HG02943 (cell line): ENCODE measurements at regions not wholly inside any gene's neighbourhood (a gene's known extent, or its start where the extent isn't known, plus 50 kb on each side); places are given as distances from the start of the nearest gene placed in this dataset.
"Not testable (repeated sequence)": the region's sequence is repeated elsewhere in the genome, so short reads cannot be mapped to it uniquely, and the experiment has no call there.

Source experiments
- ATAC-seq: cut with Tn5 transposase; IDR thresholded peaks from one replicate; pipeline ENCODE4 v1.9.1; 2021; ENCODE audit warnings: mild to moderate bottlenecking, low read depth, moderate library complexity; ENCODE audit not compliant: unreplicated experiment

DNA sequence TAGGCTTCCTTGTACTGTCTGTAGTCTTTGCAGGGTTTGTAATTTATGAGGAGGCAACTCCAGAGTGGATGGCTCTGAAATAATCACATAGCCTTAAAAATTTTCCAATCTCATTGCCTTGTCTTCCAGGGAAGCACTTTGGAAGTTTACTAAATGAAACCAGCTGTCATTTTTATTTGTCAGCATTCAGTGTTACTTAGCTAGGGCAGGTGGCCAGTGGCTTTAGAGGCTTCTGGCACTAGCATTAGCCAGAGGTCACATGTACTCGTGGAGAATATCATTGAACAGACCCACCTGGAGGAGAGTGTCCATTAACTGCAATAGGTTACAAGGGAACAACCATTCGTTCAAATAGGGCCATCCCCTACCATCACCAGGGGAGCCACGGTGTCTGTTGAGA is 160.3 kb upstream of the SLC28A3 start:
- no peak for ATAC-seq

DNA sequence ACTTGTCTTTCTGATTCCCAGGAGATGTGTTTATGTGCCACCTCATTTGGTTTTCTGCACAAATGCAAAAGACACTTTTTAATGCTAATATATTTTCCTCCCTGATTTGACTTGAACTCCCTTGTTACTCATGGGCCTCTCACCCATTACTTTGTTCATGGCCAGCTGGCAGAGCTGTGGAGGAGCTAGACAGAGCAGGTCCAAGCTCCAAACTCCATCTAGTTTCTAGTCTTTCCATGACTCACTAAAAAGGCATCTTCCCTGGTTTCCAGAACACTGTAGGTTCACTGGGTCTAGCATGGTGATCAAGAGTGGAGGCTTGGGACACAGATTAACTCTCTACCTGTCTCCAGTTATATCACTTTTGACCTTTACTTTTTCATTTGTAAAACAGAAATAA is 161.0 kb upstream of the SLC28A3 start:
- no peak for ATAC-seq

DNA sequence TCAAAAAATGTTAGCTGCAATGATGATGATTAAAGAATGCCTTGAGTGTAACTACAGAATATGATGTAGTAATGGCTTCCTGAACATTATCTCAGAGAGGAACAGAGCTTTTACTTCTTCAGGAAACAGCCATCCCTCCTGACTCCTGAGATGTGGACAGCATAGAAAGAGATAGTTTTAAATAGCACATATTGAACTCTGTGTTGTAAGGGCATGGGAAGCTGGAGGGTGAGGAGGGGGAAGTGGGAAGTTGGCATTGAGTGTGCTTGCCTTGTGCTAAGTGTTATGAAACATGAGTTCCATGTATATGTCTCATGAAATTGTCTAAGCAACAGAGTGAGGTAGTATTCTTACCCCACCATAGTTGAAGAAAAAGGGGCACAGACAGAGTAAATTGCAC is 161.5 kb upstream of the SLC28A3 start:
- no peak for ATAC-seq

DNA sequence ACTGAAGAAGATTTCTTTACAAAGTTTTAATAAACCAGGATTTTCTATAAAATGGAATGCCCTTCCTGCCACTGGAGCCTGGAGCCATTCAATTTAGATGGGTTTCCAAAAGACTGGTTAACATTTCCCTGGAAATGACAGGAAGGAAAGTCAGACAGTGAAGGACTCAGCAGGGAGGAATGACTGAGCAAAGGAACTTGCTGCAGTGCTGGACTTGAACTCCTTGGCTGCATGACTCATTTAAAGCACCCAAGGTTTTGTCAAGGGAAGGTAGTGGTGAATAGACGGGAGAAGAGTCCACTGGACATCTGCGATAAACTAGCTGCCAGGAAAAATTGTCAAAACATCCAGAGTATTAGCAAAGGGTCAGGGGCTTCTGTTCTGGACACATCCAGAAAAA is 163.8 kb upstream of the SLC28A3 start:
- no peak for ATAC-seq

DNA sequence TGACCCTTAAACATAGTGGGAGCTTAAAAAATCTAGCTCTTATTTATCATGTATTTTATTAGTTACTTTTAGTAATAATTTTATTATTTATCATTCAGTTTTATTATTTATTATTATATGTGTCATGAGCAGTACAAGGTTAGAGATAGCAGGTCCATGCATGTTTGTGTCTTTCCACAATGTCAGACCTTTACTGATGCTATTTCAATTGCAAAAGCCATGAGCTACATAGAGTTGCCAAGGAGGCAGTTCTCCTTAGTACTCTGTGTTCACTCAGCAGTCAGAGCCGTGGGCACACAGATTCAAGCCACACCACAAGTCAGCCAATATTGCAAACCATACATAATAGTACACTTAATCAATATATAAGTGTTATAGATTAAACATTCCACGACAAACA is 157.9 kb upstream of the NTRK2 start:
- no peak for ATAC-seq

DNA sequence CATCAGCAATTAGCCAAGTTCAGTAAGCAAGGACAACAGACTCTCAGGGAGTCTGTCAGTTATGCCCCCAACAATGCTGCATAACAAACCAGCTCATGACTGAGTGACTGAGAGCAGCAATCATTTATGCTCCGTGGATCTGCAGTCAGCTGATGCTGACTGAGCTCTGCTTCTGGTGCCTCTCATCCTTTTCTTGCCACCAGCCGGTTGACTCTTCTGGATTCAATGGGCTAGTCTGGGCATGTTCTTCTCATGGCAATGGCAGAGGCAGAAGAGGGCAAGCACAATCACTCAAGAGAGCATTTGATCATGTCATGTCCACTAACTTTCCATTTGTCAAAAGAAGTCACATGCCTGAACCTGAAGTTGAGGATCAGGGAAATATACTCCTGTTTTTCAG is 157.0 kb upstream of the NTRK2 start:
- ATAC-seq = no peak

DNA sequence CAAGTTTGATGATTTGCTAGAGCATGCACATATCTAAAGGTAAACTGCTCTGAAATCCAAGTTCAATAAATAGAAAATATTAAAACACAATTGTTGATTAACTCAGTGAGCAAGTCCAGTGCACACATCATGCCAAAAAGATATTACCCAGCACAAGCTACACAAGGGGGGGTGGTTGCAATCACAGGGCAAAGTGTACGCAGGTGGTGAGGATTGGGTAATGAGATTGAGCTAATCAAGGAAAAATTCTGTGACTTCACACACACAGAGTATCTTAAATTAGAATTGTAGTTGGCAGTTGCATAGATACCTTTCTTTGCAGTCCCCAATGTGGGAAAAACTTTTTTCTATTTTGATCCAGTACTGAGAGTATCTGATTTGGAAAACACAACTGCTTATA is 156.1 kb upstream of the NTRK2 start:
- no peak for ATAC-seq

DNA sequence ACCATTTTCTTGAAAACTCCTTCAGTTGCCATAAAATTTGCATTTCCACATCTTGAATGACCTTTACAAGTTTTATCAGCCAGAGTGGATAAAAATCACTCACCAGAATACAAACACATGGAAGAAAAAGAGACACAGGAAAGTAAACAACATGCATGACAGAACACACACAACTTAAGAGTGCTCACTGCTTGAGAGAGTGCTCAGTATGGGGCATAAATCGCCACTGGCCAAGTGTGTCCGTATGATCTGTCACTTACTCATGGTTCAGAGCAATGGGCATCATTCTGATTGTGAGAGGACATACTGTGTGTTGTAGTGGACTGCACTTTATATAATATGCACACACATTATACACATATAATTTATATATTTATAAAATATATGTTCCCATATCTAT is 155.6 kb upstream of the NTRK2 start:
- ATAC-seq = no peak

DNA sequence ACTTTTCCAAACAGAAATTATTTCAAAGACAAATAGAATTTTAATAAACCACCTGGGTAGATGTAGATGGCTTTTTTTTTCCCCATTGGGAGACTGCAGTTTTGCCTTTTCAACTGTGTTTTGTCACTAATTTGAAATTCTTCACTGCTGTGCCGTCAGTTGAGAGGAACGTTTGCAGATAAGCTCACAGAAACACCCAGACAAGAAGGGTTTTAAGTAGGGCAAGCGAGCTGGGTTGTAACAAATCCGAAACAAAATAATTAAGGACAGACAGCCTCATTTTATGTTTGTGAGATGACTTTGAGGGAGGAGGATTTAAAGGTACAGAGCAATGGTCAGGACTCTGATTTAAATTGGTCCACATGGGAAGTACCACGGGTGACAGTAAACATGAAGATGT is 155.1 kb upstream of the NTRK2 start:
- no peak for ATAC-seq

DNA sequence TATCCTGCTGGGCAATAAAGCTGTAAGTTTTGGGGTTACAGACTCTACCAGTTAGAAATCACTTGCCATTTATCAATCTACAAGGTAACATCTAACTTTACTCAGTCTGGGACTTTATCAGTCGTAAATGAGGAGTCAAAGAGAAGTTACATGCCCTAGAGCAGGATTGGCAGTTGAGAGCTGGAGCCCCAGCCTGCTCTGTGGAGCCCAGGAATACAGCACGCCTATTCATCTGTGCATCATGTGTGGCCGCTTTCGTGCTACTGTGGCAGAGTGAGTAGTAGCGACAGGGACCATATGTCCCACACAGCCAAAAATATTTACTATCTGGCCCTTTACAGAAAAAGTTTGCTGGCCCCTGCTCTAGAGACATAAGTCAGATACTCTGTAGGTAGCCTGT is 152.5 kb upstream of the NTRK2 start:
- no peak for ATAC-seq

DNA sequence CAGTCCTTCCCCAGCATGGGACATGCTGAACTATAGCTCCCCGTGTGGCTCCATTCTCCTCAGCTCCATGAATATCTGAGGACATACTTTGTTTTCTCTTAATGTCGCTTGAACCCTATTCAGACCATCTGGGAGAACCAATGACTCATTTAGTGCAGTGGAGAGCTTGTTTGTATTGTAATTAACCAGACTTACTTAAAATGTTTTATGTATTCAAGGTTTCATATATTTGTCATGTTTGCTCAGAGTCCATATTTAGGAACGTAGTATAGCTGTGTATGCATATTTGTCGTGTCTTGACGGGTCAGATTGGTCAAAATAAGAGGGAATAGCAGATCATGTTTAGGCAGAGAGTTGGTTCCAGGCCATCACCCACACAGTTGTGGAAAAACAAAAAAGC is 150.1 kb upstream of the NTRK2 start:
- ATAC-seq = no peak

DNA sequence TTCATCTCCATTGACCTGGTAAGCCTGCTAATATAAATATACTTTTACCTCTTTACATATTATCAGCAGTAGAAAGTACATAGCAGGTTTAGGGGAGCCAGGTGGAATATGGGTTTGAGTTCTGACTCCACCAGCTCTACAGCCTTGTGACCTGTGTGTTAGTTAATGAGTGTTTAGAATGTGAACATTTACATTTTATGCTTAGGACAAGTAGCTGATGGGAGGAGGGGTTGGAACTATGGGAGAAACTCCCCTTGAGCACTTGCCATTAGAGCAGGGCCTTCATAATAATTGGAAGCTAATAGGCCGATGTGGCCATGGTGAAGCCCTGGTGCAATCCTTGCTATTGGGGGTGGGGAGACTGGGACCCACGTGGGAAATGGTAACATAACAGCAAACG is 148.3 kb upstream of the NTRK2 start:
- ATAC-seq = no peak

DNA sequence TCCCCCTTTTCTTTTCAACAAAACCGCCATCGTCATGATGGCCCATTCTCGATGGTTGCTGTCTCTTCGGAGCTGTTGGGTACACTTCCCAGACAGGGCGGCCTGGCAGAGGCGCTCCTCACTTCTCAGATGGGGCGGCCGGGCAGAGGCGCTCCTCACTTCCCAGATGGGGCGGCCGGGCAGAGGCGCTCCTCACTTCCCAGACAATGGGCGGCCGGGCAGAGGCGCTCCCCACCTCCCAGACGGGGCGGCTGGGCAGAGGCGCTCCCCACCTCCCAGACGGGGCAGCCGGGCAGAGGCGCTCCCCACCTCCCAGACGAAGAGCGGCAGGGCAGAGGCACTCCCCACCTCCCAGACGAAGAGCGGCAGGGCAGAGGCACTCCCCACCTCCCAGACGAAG is 143.3 kb upstream of the NTRK2 start:
- ATAC-seq = not testable (repeated sequence)

DNA sequence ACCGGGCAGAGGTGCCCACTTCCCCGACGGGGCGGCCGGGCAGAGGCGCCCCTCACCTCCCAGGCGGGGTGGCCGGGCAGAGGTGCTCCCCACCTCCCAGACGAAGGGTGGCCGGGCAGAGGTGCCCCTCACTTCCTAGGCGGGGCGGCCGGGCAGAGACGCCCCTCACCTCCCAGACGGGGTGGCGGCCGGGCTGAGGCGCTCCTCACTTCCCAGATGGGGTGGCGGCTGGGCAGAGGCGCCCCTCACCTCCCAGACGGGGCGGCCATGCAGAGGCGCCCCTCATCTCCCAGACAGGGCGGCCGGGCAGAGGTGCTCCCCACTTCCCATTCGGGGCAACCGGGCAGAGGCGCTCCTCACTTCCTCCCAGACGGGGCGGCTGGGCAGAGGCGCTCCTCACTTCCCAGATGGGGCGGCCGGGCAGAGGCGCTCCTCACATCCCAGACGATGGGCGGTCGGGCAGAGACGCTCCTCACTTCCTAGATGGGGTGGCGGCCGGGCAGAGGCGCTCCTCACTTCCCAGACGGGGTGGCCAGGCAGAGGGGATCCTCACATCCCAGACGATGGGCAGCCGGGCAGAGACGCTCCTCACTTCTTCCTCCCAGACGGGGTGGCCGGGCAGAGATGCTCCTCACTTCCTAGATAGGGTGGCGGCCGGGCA is 142.3 kb upstream of the NTRK2 start:
- not testable (repeated sequence) for ATAC-seq

DNA sequence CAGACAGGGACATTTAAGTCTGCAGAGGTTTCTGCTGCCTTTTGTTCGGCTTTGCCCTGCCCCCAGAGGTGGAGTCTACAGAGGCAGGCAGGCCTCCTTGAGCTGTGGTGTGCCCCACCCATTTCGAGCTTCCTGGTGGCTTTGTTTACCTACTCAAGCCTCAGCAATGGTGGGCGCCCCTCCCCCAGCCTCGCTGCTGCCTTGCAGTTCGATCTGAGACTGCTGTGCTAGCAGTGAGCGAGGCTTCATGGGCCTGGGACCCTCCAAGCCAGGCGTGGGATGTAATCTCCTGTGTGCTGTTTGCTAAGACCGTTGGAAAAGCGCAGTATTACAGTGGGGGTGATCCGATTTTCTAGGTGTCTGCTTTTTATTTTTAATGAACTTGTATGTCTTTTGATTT is 133.6 kb upstream of the NTRK2 start:
- not testable (repeated sequence) for ATAC-seq

DNA sequence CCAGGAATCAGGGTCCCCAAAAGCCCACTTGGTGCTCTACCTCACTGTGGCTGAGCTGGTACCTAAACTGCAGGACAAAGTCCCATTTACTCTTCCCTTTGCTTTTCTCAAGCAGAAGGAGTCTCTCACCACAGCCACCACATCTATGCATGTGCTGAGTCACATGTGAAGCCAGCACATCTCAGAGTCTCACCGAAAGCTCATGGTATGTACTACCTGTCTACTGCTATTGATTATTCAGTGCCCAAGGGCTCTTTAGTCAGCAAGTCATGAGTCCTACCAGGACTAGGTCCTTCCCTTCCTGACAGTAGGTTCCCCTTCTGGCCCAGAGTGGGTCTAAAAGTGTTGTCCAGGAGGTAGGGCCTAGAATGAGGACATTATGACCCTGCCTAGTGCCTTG is 130.7 kb upstream of the NTRK2 start:
- ATAC-seq = no peak

DNA sequence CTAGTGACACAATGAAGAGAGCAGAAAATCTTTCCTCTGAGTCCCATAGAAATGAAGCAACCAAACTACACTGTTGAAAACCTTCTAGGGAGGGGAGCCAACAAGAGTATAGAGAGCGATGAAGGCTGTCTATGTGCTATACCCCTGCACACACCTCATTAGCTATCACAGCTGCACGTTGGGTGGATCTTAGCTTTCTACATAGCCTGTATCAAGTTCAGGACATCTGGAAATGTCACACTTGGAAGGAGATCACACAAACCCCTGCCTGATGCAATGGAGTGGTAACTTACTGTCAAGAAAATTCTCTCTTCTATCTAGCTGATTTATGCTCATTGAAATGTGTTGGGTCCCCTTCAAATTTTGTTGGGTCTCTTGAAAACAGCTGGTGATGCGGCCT is 127.0 kb upstream of the NTRK2 start:
- ATAC-seq = no peak

DNA sequence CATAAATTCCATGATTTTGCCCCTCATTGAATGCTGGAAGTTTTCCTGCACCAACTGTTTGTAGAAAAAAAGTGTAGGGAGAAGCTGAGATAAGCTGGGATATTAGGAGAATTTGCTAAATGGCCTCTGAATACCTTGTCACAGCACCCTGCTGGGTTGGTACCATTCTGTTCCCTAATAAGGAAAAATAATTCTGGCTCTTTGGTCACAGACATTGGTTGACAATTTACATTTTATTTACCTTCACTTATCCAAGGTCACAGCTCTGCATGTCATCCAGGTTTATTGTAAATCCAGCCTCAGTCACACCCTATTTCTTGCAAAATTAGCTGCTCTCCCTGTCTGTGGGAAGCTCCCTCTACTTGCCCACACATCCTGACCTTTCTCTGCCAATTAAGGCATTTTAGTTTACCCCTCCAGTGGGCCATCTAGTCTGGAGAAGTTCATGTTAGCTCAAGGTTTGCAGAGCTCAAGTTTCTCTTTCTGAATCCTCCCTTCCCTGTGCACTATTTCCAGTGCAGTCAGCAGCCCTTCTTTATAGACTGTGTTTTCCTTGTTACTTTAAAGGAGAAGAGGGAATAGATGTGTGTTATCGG is 115.4 kb upstream of the NTRK2 start:
- no peak for ATAC-seq

DNA sequence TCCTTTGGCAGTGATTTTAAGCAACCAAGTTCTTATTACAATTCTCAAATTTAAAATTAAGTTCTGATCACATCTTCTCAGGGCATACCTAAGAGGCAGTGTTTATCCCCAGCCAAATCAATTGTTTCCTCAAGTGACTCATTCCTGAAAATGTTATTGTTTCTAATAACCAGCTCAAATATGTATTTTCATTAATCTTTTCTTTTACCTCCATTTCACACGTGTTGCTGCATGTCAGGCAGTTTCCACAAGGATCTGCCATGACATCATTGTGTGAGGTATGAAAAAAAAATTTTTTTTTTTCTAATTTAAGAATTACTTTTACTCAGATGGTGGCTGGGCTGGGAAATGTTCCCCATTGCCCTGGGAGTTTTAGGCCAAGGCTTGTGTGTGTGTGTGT is 113.0 kb upstream of the NTRK2 start:
- ATAC-seq = no peak

DNA sequence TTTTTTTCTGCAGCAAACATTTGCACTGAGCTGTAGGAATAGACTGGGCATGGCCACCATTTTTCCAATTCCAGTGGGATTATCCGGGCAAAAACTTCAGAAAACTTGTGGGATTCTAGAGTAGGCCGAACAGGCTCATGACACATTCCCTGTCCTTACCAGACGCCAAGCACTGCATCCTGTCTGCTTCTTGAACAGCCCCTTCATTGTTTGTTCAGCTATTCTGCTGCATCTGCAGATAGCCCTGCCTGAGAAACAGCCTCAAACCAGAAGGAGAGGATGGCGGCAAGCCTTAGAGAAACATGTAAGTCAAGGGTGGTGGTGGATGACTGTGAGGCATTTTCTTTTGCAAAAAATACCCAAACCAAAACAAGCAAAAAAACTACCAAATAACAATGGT is 111.8 kb upstream of the NTRK2 start:
- ATAC-seq = no peak

DNA sequence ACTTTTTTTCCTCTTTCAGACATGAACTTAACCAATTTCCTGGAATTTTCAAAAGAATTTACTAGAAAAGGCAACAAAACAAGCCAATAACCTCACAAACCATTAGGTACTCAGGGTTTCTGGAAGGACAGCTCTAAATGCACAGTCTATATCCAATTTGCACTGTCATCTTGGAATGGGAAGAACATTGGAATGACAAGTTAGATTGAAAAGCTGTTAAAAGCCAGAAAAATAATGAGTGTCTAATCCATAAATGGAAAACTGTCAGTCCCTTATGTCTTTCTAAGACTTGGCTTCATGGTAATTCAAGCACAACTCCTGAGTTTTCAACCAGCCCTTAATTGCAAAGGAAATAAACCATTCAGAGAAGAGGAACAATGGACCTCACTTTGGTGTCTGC is 105.8 kb upstream of the NTRK2 start:
- no peak for ATAC-seq

DNA sequence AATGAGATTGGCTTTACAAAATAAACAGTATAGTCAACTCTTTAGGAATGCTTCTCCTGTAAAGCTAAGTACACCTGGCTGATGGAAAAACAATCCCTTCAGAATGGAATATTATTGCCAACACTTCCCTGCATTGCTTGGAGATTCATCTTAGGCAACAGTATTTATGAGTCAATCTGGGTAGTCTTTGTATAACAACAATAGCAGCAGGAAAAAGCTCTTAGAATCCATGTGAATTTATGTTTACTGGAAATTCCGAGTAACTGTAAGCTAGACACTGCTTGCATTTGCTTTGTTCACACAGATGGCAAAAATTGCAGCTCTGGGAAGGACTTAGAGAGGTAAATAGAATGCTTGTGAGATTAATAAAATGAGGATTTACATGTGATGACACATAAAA is 101.7 kb upstream of the NTRK2 start:
- no peak for ATAC-seq
